Gastrocnemius medialis (tissue), 4 donors: ENCODE measurements at regions not wholly inside any gene's neighbourhood (a gene's known extent, or its start where the extent isn't known, plus 50 kb on each side); places are given as distances from the start of the nearest gene placed in this dataset.
"Not testable (repeated sequence)": the region's sequence is repeated elsewhere in the genome, so short reads cannot be mapped to it uniquely, and the experiment has no call there.

Source experiments
- ATAC-seq, 2 donors: fragments of 150-250 bp; one replicate each; pipeline ENCODE4 v1.9.1; 2016
- DNase-seq, 2 donors: peaks; one replicate each; pipeline ENCODE4 v3.0.0-alpha.2; 2019
- H3K27ac ChIP-seq, 4 donors: fragments of 200-600 bp; sonication (generic); 1 replicate in 1 of 4; 2 replicates in 3 of 4; pipeline ENCODE4 v1.5.1; 2016 to 2018; ENCODE audit warnings: mild to moderate bottlenecking in 2 of 4, moderate library complexity in 1 of 4
- H3K27me3 ChIP-seq, 3 donors: fragments of 200-600 bp; sonication (generic) in 2 of 3; 1 replicate in 1 of 3; 2 replicates in 2 of 3; pipeline versions ENCODE4 v1.5.1 to v1.6.0; 2016 to 2019; ENCODE audit warnings: mild to moderate bottlenecking in 1 of 3, moderate library complexity in 1 of 3
- H3K36me3 ChIP-seq, 2 donors: fragments of 200-600 bp; sonication (generic) in 1 of 2; one replicate each; pipeline ENCODE4 v1.5.1; 2017 to 2018
- H3K4me1 ChIP-seq, 2 donors: fragments of 200-600 bp; sonication (generic) in 1 of 2; one replicate each; pipeline ENCODE4 v1.5.1; 2016 to 2017; ENCODE audit warnings: mild to moderate bottlenecking in 2 of 2
- H3K4me3 ChIP-seq, 4 donors: fragments of 200-600 bp; sonication (generic) in 3 of 4; 1 replicate in 1 of 4; 2 replicates in 3 of 4; pipeline ENCODE4 v1.5.1; 2016 to 2019; ENCODE audit warnings: mild to moderate bottlenecking in 2 of 4
- H3K9me3 ChIP-seq, 3 donors: fragments of 200-600 bp; sonication (generic) in 2 of 3; 1 replicate in 1 of 3; 2 replicates in 2 of 3; pipeline ENCODE4 v1.5.1; 2016 to 2019
- POLR2A ChIP-seq, 2 donors: fragments of 450-650 bp; IDR thresholded peaks; one replicate each; pipeline ENCODE4 v1.6.1; 2017; ENCODE audit warnings: antibody characterized with exemption in 2 of 2, mild to moderate bottlenecking in 2 of 2, moderate library complexity in 2 of 2
- in situ Hi-C, 4 donors: fragments of 200-750 bp; cut with MboI; loops; one replicate each; pipeline versions ENCODE4 v1.15.0 to v1.8.0; 2017; ENCODE audit warnings: low sequenced_read_pairs in 4 of 4
- intact Hi-C: fragments of 100-400 bp; cut with DNase I; formaldehyde crosslinking; loops from one replicate; pipeline ENCODE4 v1.15.1; 2023; ENCODE audit warnings: low total_unique reads
- TF ChIP-seq, protein P1 (sequence below), 5 experiments: fragments of 450-650 bp in 3 of 5; fragments of 200-600 bp in 2 of 5; sonication (generic) in 2 of 5; IDR thresholded peaks in 4 of 5; conservative IDR thresholded peaks in 1 of 5; 1 replicate in 4 of 5; 2 replicates in 1 of 5; pipeline ENCODE4 v1.5.1; 2016 to 2019; ENCODE audit warnings: antibody characterized with exemption in 5 of 5, mild to moderate bottlenecking in 3 of 5, moderate library complexity in 3 of 5

DNA sequence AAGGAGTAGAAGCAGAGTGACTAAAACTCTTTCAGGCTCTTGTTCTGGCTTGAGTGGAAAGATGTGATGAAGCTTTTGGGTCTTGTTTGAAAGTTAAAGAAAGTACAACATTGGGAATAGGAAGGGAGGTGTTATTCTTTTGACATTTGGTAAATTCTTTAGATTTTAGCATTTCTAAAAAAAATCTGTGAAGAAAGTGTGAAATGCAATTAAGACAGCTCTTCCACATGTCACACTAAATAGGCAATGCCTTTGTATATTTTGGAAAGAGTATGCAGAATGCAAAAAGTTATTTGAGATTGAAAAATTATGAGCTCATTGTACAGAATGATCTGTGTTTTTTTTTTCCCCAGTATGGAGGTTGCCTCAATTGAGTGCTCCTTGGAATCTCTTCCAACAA is 532.2 kb upstream of the DPPA4 start:
- no peak overlapping the region for H3K27ac ChIP-seq
- in situ Hi-C loops, result no loop called here
- no peak for ATAC-seq
- DNase-seq, result no peak
- intact Hi-C loops, result no loop called here
- no peaks in the 10 kb centered on the region for H3K36me3 ChIP-seq
- H3K9me3 ChIP-seq, result no peaks in the 10 kb centered on the region
- H3K4me1 ChIP-seq, result no peaks in the 10 kb centered on the region
- no peak for TF ChIP-seq POLR2A (IDR thresholded peaks at IDR 0.05)
- TF ChIP-seq, protein P1, sequence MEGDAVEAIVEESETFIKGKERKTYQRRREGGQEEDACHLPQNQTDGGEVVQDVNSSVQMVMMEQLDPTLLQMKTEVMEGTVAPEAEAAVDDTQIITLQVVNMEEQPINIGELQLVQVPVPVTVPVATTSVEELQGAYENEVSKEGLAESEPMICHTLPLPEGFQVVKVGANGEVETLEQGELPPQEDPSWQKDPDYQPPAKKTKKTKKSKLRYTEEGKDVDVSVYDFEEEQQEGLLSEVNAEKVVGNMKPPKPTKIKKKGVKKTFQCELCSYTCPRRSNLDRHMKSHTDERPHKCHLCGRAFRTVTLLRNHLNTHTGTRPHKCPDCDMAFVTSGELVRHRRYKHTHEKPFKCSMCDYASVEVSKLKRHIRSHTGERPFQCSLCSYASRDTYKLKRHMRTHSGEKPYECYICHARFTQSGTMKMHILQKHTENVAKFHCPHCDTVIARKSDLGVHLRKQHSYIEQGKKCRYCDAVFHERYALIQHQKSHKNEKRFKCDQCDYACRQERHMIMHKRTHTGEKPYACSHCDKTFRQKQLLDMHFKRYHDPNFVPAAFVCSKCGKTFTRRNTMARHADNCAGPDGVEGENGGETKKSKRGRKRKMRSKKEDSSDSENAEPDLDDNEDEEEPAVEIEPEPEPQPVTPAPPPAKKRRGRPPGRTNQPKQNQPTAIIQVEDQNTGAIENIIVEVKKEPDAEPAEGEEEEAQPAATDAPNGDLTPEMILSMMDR (IDR thresholded peaks at IDR 0.05 in 4 of 5, conservative IDR thresholded peaks at IDR 0.05 in 1 of 5), result no peak
- H3K27me3 ChIP-seq, result no peaks in the 10 kb centered on the region
- no peak overlapping the region for H3K4me3 ChIP-seq

GRCh38 chr3:109874896-109875708 is 537.8 kb upstream of the DPPA4 start:
- H3K27me3 ChIP-seq, result no peaks in the 10 kb centered on the region
- in situ Hi-C loops (no loop called here), intact Hi-C loops (no loop called here)
- ATAC-seq, result no peak
- H3K9me3 ChIP-seq, result no peaks in the 10 kb centered on the region
- no peaks in the 10 kb centered on the region for H3K4me1 ChIP-seq
- no peaks in the 10 kb centered on the region for H3K36me3 ChIP-seq
- no peak overlapping the region for H3K27ac ChIP-seq
- TF ChIP-seq, protein P1 (IDR thresholded peaks at IDR 0.05 in 4 of 5, conservative IDR thresholded peaks at IDR 0.05 in 1 of 5), result no peak
- no peak for TF ChIP-seq POLR2A (IDR thresholded peaks at IDR 0.05)
- DNase-seq, result no peak
- no peak overlapping the region for H3K4me3 ChIP-seq

- H3K27ac ChIP-seq, H3K4me1 ChIP-seq, DNase-seq, H3K36me3 ChIP-seq, intact Hi-C loops, H3K4me3 ChIP-seq, H3K27me3 ChIP-seq, ATAC-seq, H3K9me3 ChIP-seq, in situ Hi-C loops: not testable (repeated sequence)
Measured at GRCh38 chr3:109877616-109878015, 540.3 kb upstream of the DPPA4 start.

DNA sequence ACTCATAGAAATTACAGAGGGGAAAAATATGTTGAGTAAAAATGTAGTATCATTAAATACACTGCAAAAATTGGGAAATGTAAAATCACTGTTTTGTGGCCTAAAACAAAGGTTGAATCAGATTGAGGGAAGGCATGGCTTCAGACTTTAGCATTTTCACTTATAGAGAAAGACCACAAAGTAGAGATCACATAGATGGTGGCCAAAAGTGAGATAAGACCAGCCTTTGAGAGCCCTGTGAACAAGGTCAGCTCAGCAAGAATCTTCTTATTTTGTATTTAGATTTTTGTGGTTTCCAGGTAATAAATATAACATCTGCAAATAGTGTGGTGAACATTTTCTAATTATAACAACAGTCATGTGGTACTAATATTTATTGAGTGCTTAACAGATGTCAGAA is 544.8 kb upstream of the DPPA4 start:
- intact Hi-C loops (no loop called here), in situ Hi-C loops (no loop called here)
- no peak overlapping the region for H3K4me3 ChIP-seq
- ATAC-seq, result no peak
- H3K36me3 ChIP-seq, result no peaks in the 10 kb centered on the region
- H3K4me1 ChIP-seq, result no peaks in the 10 kb centered on the region
- H3K9me3 ChIP-seq, result no peaks in the 10 kb centered on the region
- DNase-seq, result no peak
- no peaks in the 10 kb centered on the region for H3K27me3 ChIP-seq
- TF ChIP-seq POLR2A (IDR thresholded peaks at IDR 0.05), result no peak
- TF ChIP-seq, protein P1 (IDR thresholded peaks at IDR 0.05 in 4 of 5, conservative IDR thresholded peaks at IDR 0.05 in 1 of 5), result no peak
- no peak overlapping the region for H3K27ac ChIP-seq

DNA sequence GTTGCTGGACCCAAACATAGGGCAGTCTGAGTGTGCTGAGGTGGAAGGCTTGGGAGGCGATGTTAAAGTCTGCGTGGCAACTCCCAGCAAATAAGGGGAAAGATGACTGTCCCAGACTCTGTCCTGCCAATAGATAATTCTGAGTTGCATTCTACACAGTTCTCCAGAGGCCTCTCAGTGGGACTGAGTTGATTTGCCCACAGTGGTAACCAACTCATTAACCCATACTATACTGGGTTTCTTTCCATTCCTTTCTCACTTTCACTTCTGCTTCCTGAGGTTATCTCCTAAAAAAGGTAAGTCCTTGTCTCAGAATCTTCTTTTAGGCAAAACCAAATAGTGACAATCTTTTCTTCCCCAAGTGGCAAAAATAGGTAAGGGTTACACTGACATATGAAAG is 549.9 kb upstream of the DPPA4 start:
- DNase-seq (no peak), ATAC-seq (no peak)
- H3K9me3 ChIP-seq, result peaks cover 0 to 7% (median 0%) of the 10 kb centered on the region in 3 donors
- TF ChIP-seq, protein P1 (IDR thresholded peaks at IDR 0.05 in 4 of 5, conservative IDR thresholded peaks at IDR 0.05 in 1 of 5), result no peak
- TF ChIP-seq POLR2A (IDR thresholded peaks at IDR 0.05), result no peak
- H3K4me1 ChIP-seq, result no peaks in the 10 kb centered on the region
- no peak overlapping the region for H3K4me3 ChIP-seq
- in situ Hi-C loops, result no loop called here
- H3K27me3 ChIP-seq, result no peaks in the 10 kb centered on the region
- H3K36me3 ChIP-seq, result no peaks in the 10 kb centered on the region
- no peak overlapping the region for H3K27ac ChIP-seq
- intact Hi-C loops, result no loop called here
